ENCODE measurements at regions not wholly inside any gene's neighbourhood (a gene's known extent, or its start where the extent isn't known, plus 50 kb on each side); places are given as distances from the start of the nearest gene placed in this dataset.

DNA sequence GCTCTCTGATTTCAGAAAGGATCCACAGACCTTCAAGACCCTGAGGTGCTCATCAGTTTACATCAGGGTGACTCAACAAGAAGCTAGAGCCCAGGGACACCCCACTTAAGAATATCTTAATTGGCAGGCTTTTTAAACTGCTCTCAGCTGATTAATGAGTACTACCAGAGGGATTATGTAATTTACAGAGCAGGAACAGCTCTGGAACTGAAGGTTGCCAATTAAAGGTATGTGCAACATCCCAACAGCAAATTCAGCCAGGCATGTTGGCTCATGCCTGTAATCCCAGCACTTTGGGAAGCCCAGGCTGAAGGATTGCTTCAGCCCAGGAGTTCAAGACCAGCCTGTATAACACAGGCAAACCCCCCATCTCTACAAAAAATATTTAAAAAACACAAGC is 295.7 kb downstream of the SETD4 start:
- TF ChIP-seq CTCF (IDR thresholded peaks at IDR 0.05 in 8 of 11, conservative IDR thresholded peaks at IDR 0.05 in 3 of 11) (no peak), POLR2AphosphoS5 (IDR thresholded peaks at IDR 0.05) (no peak)

Measured in spleen (tissue), 7 donors.